D341Med (cell line): ENCODE measurements at regions not wholly inside any gene's neighbourhood (a gene's known extent, or its start where the extent isn't known, plus 50 kb on each side); places are given as distances from the start of the nearest gene placed in this dataset.
"Not testable (repeated sequence)": the region's sequence is repeated elsewhere in the genome, so short reads cannot be mapped to it uniquely, and the experiment has no call there.

Experiments used
- DNase-seq: peaks from one replicate; pipeline ENCODE4 v3.0.0; 2012; ENCODE audit warnings: low spot score

DNA sequence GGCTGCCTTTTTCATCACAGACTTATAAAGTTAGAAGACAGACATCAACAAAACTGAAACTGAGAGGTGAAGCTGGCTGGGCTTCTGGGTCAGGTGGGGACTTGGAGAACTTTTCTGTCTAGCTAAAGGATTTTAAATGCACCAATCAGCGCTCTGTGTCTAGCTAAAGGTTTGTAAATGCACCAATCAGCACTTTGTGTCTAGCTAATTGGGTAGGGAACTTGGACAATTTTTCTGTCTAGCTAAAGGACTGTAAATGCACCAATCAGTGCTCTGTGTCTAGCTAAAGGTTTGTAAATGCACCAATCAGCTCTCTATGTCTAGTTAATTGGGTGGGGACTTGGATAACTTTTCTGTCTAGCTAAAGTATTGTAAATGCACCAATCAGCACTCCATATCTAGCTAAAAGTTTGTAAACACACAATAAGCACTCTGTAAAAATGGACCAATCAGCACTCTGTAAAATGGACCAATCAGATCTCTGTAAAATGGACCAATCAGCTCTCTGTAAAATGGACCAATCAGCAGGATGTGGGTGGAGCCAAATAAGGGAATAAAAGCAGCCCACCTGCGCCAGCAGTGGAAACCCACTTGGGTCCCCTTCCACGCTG is 710.3 kb upstream of the INTU start:
- not testable (repeated sequence) for DNase-seq

DNA sequence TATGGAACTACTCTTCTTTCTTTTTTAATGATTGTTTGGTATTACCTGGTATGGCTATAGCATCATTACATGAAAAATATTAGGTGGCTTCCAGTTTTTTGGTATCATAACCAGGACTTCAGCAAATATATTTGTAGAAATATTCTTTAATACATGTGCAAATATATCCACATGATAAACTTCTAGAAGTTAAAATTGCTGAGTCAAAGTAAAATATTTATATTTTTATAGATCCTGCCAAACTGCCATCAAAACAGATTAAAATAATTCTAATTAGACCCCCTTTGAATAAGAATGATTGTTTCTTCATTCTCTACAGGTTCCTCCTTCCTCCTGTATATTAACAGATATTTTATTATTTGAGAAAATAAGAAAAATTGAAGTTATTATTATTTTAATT is 708.5 kb upstream of the INTU start:
- no peak for DNase-seq

DNA sequence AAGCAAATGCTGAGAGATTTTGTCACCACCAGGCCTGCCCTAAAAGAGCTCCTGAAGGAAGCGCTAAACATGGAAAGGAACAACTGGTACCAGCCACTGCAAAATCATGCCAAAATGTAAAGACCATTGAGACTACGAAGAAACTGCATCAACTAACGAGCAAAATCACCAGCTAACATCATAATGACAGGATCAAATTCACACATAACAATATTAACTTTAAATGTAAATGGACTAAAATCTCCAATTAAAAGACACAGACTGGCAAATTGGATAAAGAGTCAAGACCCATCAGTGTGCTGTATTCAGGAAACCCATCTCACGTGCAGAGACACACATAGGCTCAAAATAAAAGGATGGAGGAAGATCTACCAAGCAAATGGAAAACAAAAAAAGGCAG is 702.7 kb upstream of the INTU start:
- not testable (repeated sequence) for DNase-seq

DNA sequence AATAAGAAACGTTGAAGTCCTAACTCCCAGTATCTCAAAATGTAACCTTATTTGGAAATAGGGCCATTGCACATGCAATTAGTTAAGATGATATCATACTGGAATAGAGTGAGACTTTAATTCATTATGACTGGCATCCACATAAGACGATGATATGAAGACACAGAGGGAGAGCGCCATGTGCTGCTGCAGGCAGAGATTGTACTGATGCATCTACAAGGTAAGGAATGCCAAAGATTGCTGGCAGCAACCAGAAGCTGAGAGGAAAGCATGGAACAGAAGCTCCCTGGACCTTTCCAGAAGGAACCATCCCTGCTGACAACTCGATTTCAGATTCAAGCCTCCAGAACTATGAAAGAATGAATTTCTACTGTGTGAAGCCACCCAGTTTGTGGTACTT is 697.0 kb upstream of the INTU start:
- no peak for DNase-seq

DNA sequence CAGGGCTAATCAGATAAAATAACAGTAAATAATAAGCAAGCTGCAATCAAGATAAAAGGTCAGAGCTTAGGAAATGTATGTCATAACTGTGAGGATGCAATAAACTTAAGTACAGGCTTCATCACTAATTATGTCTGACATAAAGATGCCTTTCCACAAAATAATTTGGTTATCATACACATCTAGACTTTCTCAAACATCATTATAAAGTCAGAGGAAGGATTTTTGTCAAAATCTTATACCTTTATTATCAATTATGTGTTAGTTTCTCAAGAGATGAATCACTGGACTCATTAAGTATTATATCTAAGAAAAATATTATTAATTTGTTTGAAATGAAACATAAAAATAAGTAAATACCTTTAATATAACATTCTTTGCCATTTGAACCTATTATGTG is 695.4 kb upstream of the INTU start:
- no peak for DNase-seq

DNA sequence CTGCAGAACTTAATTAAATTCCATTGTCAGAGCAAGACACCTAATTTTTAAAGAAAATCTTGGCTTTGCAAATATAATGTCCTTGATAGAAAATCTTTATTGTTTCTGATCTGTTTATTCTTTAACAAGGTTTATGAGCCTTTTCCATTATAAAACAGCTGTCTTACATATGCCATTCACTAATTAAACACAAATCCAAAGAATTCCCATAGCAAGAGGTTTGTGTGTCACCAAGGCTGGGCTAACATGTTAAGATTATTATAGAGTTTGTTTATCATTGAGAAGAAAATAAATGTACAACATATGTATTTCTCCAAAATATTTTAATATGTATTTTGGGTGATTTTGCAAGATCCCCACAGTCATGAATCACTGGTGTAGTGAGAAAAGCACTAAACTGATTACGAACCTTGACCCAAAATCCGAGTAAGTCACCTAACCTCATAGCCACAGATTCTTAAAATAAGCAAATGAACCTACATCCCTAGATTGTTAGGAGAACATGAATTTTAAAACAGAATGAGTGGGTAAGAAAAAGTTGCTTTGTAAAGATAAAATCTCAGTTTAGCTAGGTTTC is 694.8 kb upstream of the INTU start:
- DNase-seq, result no peak

DNA sequence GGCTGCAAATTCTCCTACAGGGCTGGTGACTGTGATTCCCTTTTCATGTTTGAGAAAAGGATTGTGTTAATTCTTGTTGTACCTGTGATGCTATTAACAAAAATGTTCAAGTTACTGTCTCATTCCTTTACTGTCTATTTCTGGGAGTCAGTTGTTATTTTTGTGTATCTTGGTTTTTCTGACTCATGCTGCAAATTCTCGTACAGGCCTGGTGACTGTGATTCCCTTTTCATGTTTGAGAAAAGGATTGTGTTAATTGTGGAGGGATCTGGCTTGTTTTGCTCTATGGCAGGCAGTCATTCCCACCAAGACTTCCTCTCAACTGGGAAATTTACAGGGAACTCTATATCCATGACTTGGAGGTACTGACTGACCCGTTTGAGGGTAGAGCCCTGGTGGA is 693.4 kb upstream of the INTU start:
- DNase-seq, result no peak

DNA sequence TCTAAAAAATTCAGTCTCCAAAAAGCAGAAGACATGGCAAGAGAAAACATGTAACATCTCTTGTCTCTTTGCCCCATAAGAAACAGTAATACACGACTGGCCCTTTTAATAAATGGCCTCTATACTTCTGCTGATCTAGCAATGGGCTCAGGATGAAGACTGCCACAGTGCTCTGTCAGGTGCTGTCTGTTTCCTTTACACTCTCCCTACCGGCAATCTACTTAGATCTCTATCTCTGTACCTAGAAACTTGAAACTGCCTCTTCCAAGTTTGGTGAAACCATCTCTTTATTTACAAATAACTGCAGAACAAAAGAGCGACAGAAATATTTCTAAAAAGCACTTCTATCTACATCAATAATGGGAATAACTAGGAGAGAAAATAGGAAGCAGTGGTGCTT is 685.2 kb upstream of the INTU start:
- DNase-seq, result no peak

DNA sequence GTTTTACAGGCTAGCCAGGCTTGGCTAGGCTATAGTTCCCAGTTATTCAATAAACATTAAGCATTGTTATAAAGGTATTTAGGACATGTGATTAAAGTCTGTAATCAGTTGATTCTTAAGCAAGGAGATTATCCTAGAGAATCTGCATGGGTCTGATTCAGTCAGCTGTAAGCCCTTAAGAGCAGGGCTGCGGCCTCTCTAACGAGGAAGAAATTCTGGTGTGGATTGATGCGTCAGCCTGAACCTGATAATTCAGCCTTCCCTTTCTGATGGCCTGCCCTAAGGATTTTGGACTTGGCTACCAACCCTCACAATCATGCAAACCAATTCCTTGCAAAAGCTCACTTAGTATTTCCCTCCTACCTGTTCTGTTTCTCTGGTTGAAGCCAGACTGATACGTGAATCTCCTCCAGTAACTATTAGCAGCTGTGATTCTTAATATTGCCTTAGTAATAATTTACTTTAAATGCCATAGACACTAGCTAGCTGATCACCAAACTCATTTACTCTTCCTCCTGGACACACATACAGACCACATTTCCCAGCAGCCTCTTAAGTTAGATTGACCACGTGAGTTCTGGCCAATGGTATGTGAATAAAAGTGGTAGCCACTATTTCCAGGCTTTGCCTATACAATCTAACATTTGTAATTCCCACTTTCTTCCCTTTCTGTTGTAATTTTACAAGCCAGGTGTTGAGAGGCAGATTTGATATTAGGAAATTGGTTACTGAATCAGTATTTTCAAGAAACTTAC is 678.0 kb upstream of the INTU start:
- DNase-seq, result peak; percentile 67

DNA sequence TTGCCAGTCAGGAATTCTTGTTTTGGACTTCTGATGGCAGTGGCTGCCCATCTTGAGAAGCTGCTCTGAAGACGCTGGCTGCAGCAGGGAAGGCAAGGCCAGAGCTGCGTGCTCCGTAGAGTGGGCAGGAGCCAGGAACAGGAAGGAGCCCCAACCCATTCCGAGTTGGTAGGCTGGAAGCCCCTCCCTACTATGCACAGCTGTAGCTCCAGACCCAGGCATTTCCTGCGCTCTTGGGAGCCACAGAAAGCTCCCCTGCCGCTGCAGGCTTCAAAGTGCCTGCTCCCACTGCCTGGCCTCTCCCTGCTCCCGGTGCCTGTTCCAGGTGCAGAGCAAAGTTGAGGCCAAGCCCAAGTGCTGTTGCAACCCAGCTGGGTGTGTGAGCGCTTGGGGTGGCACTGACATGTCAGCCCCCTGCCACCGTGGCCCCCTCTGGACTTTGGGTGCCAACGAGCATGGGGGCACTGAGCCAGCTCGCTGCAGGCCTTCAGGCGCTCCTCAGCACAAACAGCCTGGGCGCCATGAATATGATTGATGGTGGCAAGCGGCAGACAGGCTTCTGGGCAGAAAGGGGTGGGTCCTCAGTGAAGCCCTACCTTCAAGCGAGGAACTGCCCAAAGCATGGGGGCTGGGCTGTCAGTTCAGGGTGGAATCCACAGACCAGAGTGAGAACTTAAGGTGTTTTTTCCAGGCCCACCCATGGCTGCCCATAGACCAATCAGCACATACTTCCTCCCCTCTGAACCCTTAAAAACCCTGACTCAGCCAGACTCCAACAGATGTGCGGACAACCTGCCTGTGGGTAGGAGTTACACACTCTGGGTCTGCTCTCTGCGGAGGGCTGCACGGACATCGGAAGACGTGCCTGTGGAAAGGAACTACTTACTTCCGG is 677.2 kb upstream of the INTU start:
- DNase-seq, result no peak

DNA sequence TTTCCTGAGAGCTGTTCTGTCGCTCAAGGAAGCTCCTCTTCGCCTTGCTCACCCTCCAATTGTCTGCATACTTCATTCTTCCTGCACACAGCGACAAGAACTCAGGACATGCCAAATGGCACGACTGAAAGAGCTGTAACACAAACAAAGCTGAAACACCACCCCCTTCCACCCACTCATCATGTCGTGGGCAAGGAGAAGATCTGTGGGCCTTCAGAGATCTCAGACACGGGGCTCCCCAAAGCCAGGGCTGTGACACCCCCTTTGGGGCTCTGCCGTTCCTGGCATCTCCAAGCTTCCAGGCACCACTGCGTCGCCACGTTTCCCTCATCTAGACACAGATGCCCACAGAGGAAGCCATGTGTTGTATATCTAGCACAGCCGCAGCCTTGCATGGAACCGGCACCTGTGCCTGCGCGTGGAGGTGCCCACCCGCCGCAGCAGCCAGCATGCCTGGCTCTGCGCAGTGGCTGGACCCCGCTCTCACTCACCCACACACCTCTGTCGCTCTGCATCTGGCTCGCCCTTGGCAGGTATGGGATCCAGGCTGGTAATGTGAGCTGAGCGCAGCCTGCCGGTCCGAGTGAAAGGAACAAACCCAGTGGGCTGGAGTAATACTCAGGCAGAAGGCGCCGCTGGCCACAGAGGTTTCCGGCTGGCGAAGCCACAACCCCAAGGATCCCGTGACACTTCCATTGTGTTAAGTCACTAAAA is 676.4 kb upstream of the INTU start:
- DNase-seq, result no peak

DNA sequence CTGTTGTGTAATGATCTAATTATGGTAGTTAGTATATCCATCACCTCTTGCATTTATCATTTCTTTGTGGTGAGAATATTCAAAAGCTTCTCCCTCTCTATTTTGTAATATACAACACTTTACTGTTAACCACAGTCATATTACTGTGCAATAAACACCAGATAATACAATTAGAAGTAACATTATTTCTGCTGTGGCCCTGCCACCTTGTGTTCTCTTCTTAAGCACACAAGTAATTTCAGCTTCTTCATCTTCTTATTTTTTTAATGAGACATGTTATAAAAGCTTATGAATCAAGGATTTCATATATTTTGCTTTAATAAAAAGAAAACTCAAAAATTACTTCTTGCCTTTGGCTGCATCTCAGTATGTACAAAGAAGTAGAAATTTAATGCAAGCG is 675.2 kb upstream of the INTU start:
- no peak for DNase-seq

DNA sequence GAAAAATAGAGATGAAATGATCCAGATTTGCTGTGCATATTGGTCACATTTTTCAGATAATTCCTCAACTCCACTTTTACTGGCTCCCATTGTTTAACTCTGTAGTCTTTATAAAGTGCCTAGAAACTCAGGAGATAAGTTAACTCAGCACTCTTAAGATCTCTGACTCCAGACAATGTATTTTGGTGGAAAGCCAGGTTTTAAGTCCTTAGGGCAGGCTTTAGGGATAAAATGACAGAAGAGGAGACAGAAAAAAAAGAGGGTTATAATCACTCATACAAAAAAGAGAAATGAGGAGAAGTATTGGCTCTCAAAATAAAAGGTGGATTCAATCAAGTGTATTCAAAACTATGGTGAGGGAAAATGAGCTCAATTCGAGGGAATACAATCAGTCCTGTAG is 674.8 kb upstream of the INTU start:
- no peak for DNase-seq

DNA sequence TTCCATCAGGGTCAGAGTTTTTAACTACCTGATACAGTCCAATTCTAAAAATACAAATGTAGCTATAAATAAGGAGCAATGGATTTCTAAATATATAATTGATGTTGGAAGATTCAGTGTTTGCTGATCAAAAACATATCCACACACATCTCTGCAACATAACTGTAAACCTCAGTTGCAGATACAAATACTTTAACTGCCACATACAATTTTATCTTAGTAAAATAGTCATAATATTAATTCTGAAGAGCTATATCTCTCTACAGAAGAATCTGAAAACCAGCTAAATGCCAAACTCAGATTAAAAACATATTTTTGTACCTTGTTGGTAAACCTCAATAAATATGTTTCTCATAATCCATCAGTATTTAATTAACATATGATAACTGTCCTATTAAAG is 674.3 kb upstream of the INTU start:
- no peak for DNase-seq

DNA sequence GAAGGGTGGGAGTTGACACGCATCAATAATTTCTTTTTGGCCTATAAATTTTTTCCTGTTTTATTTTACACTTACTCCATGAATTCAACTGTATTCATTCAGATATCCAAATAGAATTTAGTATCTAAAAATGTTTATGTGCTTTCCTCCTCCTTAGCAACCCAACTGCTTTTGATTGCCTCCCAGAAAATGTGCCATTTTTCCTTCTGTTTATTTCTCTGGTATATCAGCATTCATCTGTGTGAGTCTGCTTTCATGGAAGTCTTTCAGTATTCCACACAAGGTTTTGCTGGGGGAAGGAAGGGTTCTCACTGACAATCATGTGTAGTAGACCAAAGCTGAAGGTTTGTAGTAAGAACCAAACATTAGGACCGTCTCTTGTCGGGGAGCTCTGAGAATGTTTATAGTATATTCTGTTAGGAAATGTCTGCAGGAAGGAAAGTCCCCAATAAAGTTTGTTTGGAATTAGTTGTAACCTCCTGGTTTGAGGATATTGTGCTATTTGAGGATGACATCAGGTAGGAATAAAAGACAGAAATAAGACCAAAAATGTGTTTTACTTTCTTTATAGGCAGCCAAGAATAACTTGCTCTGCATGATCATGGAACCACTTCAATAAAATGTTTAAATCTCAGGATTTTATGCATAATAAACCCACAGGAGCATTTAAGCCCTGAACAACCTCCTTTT is 673.6 kb upstream of the INTU start:
- DNase-seq, result no peak

DNA sequence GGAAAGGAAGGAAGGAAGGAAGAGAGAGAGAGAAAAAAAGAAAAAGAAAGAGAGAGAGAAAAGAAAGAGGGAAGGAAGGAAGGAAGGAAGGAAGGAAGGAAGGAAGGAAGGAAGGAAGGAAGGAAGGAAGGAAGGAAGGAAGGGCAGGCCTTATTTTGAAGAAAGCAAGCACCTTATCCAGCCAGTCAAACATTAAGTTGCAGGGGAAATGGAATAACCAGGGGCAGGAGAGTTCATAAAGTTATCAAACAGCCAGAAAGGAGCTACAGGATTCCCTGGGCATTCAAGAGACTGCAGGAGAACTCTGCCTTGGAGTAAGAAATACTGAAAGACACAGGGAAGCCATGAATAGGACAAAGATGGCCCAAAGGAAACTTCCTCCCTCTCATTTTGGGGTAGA is 672.0 kb upstream of the INTU start:
- no peak for DNase-seq

DNA sequence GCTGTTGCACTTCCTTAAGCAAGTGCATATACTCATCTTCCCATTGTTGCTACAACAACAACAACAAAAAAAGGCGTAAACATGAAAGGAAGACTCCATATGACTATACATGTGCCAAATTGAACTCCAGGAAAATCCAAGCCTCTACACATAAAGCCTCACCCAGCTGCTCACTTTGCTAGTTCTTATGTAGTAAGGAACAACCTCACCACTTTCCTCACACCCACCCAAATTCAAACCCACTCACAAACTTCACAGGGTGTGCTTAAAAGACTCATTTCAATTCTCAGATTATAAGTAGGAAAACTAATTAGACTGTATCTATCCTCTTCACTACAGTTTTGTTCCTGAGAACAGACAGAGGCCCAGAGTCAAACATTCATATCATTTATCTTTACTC is 671.1 kb upstream of the INTU start:
- no peak for DNase-seq

DNA sequence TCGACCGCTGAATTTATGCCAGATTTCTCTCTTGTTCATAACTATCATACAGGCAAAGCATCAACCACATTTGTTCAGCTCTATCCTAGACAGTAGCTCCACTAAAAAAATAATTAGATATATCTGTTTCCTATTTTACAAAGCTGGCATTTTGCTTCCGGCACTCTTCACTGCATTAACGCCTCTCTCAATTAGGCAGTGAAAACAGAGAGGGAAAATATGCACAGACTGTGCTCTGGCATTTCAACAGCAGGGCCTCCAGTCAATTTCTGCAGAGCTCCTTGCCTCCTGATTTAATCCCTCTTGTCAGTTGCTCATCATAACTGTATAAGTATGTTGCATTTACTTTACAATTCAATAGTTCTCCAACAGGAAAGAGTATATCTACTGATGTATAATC is 666.9 kb upstream of the INTU start:
- DNase-seq, result no peak

DNA sequence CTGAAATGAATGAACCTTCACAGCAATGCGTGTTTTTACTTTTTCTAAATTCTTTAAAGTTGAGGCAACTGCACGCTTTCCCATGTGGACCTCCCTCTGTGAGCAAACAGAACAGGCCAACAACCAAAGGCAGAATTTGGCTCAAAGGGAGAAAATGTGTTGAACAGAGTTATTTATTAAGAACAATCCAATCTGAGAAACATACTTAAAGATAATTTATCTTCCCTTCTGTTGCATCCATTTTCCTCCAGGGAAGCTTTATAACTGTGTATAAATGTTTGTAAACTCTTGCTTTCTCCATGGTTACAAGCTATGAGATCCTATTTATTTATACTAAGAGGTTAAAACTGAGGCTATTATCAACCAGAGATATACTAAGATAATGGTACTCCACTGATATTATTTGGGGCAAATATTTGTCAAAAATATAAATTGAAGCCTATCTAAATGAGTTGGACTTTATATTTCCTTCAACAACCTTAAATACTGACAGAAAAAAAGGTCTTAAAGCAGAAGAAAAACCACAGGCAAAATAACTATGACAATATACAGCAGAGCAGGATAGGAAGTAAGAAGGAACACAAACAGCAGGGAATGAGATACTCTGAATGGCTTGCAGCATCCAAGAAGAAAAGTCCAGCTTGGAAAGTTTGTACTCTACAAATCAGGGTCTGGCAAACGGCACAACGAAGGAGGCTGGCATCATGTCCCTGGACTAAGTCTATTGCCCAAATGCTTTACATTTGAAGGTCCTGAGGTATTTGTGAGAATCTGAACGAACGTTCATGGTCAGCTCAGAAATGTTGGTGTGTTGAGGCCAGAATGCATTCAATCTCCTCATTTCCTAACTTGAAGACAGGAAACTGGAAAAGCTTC is 663.2 kb upstream of the INTU start:
- DNase-seq, result no peak

DNA sequence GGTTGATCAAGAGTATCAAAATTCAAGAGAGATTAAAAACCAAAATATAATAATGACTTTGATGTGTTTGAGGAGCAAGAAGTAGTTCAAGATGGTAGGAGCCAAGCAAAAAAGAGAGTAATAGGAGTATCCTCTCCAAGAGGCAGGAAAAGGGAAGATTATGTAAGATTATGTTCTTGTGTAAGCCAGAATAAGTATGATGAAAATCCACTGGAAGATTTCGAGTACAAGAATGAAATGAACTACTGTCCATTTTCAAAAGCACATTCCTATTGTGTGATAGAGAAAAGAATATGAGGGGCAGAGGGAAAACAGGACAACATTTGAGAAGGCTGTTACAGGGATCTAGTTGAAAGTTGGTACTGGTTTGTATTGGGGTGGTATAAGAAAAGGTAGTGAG is 659.6 kb upstream of the INTU start:
- DNase-seq, result no peak
